ENCODE measurements at regions not wholly inside any gene's neighbourhood (a gene's known extent, or its start where the extent isn't known, plus 50 kb on each side); places are given as distances from the start of the nearest gene placed in this dataset.

DNA sequence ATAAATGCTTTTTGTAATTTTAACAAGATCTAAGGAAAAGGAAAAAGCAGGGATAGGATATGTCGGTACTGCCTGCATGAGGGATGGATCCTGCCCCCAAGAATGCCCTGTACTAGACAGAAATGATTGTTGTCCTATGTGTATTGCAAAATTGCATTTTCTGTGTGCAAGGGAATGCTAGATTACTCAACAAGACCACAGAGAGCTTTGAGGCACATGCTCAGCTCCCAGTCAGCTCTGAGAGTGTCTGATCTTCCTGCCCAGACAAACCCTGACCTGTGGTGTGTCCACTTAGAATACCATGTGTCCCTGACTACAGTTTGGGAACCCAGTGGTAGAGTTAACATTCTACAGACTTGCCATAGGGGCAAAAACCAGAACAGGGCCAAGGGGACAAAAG, 129.2 kb upstream of the PAK3 start:
- TF ChIP-seq REST (IDR thresholded peaks at IDR 0.05), result no peak
- TF ChIP-seq ZFP36 (IDR thresholded peaks at IDR 0.05; ENCODE audit: borderline replicate concordance, partially characterized antibody), result no peak
- no peak for TF ChIP-seq CTCF (IDR thresholded peaks at IDR 0.05)
- no peak for TF ChIP-seq MYC (IDR thresholded peaks at IDR 0.05; ENCODE audit: borderline replicate concordance, low read length)
- TF ChIP-seq RFX5 (IDR thresholded peaks at IDR 0.05), result no peak
